ENCODE measurements at regions not wholly inside any gene's neighbourhood (a gene's known extent, or its start where the extent isn't known, plus 50 kb on each side); places are given as distances from the start of the nearest gene placed in this dataset.

GRCh38 chr17:72270273-72270924 lies 149.6 kb downstream of the SOX9 start:
- peaks cover 0 to 2% of the 10 kb centered on the region in 2 donors for H3K9me3 Mint-ChIP-seq
- H3K9me3 ChIP-seq (ENCODE audit: control insufficient read depth, insufficient read depth, low read length): no peaks in the 10 kb centered on the region
- WGBS (ENCODE audit: insufficient coverage): 79% methylated on average over 6 of the region's 6 CpGs
- H3K36me3 Mint-ChIP-seq: no peaks in the 10 kb centered on the region
- no peak overlapping the region for H3K27ac ChIP-seq (ENCODE audit: low read length)
- TF ChIP-seq CTCF (IDR thresholded peaks at IDR 0.05): no peak
- H3K27ac Mint-ChIP-seq: no peak overlapping the region
- H3K27me3 ChIP-seq (ENCODE audit: control insufficient read depth, insufficient read depth, low read length): no peaks in the 10 kb centered on the region
- H3K4me1 ChIP-seq (ENCODE audit: control insufficient read depth, insufficient read depth, low read length): no peaks in the 10 kb centered on the region
- H3K27me3 Mint-ChIP-seq (ENCODE audit: low read depth in 2 of 2): peaks cover 0 to 3% of the 10 kb centered on the region in 2 donors
- no peaks in the 10 kb centered on the region for H3K4me1 Mint-ChIP-seq
- ATAC-seq (no peak), DNase-seq (no peak)
- no peak overlapping the region for H3K4me3 ChIP-seq (ENCODE audit: low read length)
- no peaks in the 10 kb centered on the region for H3K36me3 ChIP-seq (ENCODE audit: control insufficient read depth, insufficient read depth, low read length)
- intact Hi-C loops (cut with micrococcal nuclease): no loop called here
- H3K4me3 Mint-ChIP-seq: no peak overlapping the region

GRCh38 chr17:72271603-72272002 lies 150.8 kb downstream of the SOX9 start:
- Mint-ChIP-seq H3K27me3 (ENCODE audit: low read depth in 2 of 2) (peaks cover 0 to 3% of the 10 kb centered on the region in 2 donors), H3K4me1 (no peaks in the 10 kb centered on the region), H3K9me3 (peaks cover 2 to 7% of the 10 kb centered on the region in 2 donors), H3K36me3 (no peaks in the 10 kb centered on the region), H3K4me3 (no peak overlapping the region), H3K27ac (no peak overlapping the region)
- Histone ChIP-seq H3K4me1 (ENCODE audit: control insufficient read depth, insufficient read depth, low read length) (no peaks in the 10 kb centered on the region), H3K36me3 (ENCODE audit: control insufficient read depth, insufficient read depth, low read length) (no peaks in the 10 kb centered on the region), H3K27ac (ENCODE audit: low read length) (no peak overlapping the region), H3K4me3 (ENCODE audit: low read length) (no peak overlapping the region), H3K27me3 (ENCODE audit: control insufficient read depth, insufficient read depth, low read length) (no peaks in the 10 kb centered on the region), H3K9me3 (ENCODE audit: control insufficient read depth, insufficient read depth, low read length) (no peaks in the 10 kb centered on the region)
- ATAC-seq: no peak
- intact Hi-C loops (cut with micrococcal nuclease): no loop called here
- no peak for DNase-seq
- no peak for TF ChIP-seq CTCF (IDR thresholded peaks at IDR 0.05)
- 90% methylated on average over 1 of the region's 1 CpG for WGBS (ENCODE audit: insufficient coverage)

GRCh38 chr17:72273289-72274056 lies 152.7 kb downstream of the SOX9 start:
- Mint-ChIP-seq H3K4me3 (no peak overlapping the region), H3K27me3 (ENCODE audit: low read depth in 2 of 2) (peaks cover 0 to 3% of the 10 kb centered on the region in 2 donors), H3K36me3 (no peaks in the 10 kb centered on the region), H3K9me3 (peaks cover 2 to 7% of the 10 kb centered on the region in 2 donors), H3K4me1 (no peaks in the 10 kb centered on the region), H3K27ac (no peak overlapping the region)
- no peaks in the 10 kb centered on the region for H3K27me3 ChIP-seq (ENCODE audit: control insufficient read depth, insufficient read depth, low read length)
- H3K27ac ChIP-seq (ENCODE audit: low read length): no peak overlapping the region
- H3K9me3 ChIP-seq (ENCODE audit: control insufficient read depth, insufficient read depth, low read length): no peaks in the 10 kb centered on the region
- 63% methylated on average over 10 of the region's 10 CpGs for WGBS (ENCODE audit: insufficient coverage)
- intact Hi-C loops (cut with micrococcal nuclease): no loop called here
- H3K4me3 ChIP-seq (ENCODE audit: low read length): no peak overlapping the region
- H3K4me1 ChIP-seq (ENCODE audit: control insufficient read depth, insufficient read depth, low read length): no peaks in the 10 kb centered on the region
- H3K36me3 ChIP-seq (ENCODE audit: control insufficient read depth, insufficient read depth, low read length): no peaks in the 10 kb centered on the region
- no peak for ATAC-seq
- no peak for DNase-seq
- TF ChIP-seq CTCF (IDR thresholded peaks at IDR 0.05): no peak

All from natural killer cell (primary cell).